NCI-H1092 (cell line): ENCODE measurements at regions not wholly inside any gene's neighbourhood (a gene's known extent, or its start where the extent isn't known, plus 50 kb on each side); places are given as distances from the start of the nearest gene placed in this dataset.
"Not testable (repeated sequence)": the region's sequence is repeated elsewhere in the genome, so short reads cannot be mapped to it uniquely, and the experiment has no call there.

Experiments
- DNase-seq: peaks from one replicate; lab custom pipeline; 2025; lab: John Stamatoyannopoulos, UW

DNA sequence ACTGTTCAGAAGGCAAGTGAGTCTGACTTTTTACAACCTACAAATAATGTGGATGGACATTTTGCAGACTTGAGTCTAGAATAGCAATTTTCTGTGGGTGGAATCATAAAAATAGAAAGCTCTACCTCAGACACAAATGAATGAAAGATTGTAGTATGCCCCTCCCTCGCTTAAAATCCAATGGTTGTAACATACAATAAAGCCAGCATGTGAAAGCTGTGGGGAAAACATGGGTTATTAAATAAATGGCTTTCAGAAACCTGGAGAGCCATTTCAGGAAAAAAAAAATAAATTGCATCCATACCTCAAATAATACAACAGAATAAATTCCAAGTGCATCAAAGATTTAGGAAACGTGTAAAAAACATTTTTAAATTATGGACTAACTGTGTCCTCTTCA, 123.1 kb upstream of the MON1B start:
- DNase-seq, result no peak

DNA sequence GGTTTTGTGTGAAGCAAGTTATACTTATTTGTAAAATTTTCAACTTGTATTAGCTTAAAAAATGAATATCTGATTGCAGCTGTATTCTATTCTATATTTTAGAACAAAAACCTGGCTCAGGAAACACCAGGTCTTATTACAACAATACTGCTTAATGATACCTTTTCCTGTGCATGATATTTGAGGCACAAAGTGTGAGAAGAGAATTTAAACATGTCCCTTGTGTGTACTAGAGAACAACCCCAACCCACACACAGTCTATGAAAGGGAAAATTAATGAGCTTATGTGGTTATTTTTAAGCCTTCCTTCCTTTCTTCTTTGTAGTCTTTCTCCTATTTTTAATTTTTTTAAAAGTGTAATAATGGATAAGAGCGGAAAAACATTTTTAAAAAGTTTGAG, 122.6 kb upstream of the MON1B start:
- no peak for DNase-seq

DNA sequence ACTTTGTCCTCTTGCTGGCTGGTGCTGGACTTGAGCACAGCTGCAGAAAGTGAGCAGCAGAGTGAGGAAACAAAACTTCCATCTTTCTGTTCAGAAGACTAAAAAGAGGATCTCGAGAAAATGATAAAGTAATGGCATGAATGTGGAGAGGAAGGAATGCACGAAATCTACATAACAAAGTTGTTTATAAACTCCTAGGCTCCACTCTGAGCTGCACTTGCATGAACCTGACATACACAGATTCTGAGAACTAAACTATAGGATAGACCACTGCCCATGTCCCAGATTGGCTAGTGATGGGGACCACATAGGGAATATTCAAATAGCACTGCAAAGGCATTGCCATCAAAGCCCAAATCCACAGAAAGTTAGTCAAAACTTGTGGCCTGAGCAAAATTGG, 121.1 kb upstream of the MON1B start:
- DNase-seq, result no peak

DNA sequence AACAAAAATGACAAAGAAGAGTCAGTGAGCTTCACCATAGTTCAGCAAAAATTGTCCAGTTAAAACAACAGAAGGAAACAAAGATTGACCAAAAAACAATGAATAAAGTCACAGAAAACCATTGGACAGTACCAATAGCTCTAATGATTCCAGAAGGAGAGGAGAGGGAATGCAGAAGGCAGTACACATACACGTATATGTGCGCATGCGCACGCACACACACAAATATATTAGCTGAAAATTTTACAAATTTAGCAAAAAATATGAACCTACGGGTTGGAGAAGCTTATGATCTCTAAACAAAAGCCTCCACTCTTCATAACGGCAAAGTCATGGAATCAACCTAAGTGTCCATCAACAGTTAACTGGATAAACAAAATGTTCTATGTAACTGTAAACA, 120.3 kb upstream of the MON1B start:
- DNase-seq, result no peak

DNA sequence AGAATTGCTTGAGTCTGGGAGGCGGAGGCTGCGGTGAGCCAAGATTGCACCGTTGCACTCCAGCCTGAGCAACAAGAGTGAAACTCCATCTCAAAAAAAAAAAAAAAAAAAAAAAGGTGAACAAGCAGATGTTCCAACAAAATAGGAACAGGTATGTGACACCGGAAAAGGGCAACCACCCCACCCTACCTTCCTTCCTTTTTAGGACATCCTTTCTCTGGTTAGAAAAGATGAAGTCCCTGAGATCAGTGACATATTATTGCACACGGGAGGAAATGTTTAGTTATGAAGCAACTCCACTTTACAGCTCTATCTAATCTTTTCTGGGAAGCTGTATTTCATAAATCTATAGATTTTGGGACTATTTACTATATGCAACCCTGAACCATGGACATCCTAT, 114.2 kb upstream of the MON1B start:
- DNase-seq, result no peak

DNA sequence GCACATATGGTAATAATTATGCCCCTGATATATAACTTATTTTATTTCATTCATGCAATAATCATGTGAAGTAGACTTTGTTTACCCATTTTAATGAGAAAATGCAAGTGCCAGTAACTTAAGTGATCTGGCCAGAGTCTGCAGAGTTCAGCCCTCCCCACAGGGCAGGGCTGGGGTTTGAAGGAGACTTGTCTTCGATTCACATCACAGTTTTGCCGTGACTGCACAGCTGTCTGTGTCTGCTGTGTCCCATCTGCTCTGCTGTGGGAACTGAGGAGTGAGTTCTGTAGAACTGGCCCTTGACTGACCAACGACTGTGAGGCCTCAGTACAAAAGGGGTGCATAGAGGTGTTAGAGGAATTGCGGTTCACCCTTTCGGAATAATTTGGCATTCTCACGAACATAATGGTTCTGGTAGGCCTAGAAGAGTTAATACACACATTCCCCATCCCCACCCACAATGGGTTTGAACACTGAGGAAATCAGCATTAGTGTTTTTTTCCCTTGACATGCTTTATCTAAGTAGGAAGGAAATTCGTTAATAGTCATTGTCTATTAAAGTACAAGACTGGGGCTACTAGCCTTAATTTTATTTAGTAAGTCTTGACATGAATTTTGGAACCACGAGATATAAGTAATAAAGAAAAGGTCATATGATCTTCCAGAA, 113.6 kb upstream of the MON1B start:
- no peak for DNase-seq

DNA sequence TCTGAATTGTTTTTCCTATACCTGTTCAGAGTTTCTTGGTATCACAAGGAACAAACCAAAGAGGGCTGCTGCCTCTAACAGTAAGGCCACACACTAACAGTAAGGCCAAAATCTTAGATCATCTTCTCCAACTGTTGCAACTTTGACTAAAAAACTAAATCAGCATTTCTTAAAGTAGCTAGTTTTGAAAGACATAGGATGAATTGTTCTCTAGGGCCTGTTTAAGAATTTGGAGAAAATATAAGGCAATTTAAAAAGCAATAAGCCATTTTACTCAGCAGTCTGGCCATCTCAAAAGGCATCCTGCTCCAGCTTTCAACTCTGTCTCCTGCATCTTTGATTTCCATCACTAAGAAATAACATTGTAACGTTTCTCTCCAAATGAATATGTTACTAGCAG, 105.0 kb upstream of the MON1B start:
- DNase-seq, result no peak

DNA sequence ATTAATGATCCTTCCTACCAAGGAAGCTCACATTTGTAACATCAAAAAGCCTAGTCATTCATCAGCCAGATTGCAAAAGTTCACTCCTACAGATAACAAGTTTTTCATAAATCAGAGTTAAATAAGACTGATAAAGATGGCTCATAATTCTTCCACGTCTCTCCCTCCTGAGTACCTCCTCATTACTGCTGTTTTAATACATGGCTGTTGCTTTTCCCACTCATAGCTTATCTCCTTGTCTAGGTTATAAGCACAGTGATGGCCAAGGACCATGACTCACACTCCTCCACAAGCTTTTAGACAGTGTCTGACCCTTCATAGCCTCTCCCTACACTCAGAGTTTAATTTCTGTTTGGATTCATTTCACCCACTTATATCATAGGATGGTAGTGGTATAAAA, 100.9 kb upstream of the MON1B start:
- no peak for DNase-seq

DNA sequence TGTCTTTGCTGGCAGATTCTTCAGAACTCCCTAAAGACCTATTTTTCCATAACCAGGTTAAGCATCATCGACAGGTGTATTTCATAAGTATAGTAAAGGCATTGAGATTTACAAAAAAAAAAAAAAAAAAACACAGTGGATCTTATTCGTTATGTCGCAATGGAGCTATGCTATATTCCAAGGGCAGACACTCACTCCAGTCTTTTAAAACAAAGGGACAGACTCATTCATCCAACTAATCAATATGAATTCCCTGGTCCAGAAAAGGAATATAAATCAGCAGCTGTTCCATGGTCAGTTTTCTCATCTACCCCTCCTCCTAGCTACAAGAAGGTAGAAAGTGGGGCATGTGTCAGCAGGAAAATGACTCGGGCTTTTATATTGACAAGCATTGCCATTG, 97.7 kb upstream of the MON1B start:
- no peak for DNase-seq

DNA sequence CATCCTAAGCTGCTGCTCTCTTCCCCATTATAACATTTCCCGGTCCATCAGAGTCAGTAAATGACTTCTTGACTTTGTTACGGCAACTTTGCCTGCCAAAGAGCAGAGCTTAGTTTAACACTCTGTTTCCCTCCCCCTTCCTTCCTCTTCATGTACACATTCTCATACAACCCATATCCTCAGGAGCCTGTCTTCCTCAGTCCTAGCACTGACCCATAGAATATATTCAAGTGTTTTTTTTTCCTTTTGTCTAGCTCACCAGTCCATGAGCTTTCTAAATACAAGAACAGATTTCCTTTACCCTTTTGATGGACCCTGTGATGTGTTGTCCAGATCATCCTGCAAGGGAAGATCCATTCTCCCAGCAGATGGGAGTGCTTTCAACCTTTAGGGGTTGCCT, 97.0 kb upstream of the MON1B start:
- DNase-seq, result no peak

DNA sequence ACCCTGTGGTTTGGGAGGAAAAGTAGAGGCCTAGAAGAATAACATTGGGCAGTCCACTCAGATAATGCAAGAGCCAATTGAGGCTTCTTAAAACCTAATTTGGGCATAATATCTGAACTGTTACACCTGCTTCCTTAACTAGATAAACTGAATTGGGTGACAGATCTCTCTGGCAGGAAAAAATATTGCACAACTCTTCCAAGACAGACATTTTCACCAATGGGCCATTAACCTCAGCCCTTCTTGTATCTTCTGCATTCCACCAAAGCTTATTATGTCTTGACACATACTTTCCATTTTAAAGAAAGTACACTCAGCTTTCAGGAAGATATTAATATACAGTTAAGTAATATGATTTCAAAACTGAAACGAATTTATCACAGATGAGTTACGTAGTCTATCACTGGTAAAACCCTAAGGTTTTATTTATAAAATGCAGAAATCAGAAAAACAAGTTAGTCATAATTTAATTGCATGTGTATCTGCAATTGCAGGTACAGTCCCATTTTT, 79.9 kb upstream of the MON1B start:
- no peak for DNase-seq

DNA sequence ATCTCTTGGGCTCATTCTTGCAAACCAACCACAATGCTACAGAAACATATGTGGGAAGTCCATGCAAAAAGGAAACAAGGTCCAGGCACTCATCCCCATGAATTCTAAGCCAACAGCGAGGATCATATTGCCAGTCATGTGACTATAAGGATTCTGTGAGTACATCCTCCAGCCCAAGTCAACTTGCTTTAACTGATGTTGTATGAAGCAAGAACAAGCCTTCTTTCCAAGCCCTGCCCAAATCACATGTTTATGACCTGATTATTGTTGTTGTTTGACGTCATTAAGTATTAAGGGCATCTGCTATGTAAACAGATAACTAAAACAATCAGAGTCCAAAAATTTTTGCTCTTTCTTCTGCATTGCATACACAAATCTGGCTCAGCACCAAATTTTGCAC, 78.2 kb upstream of the MON1B start:
- DNase-seq, result no peak

DNA sequence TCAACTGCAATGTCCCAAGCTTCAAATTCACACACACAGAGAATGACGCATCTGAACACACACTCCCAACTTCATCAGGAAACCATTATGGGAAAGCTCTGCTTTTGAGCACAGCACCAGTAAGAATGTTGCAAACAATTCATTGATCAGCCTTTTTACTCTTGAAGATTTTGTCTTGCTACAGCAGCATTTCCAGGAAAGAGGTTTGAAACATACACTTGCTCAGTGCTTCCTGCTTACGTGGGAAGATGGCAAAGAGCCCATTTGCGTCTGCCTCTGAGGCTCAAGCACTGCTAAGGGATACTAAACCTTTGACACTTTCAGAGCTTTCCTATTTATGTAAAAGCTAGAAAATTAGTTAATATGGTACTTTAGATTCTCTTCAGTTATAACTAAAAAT, 77.2 kb upstream of the MON1B start:
- no peak for DNase-seq

DNA sequence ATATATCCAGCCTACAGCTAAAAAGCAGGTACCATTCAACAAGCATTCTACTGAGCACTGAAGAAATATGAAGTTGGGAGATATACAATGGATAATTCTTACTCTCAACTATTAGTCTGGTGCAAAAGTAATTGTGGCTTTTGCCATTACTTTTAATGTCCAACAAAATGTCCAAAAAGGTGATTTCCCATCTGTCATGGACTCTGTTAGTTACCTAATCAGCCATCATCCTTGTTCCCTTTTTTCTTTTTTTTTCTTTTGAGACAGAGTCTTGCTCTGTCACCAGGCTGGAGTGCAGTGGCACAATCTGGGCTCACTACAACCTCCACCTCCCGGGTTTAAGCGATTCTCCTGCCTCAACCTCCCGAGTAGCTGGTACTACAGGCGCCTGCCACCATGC, 76.6 kb upstream of the MON1B start:
- not testable (repeated sequence) for DNase-seq

DNA sequence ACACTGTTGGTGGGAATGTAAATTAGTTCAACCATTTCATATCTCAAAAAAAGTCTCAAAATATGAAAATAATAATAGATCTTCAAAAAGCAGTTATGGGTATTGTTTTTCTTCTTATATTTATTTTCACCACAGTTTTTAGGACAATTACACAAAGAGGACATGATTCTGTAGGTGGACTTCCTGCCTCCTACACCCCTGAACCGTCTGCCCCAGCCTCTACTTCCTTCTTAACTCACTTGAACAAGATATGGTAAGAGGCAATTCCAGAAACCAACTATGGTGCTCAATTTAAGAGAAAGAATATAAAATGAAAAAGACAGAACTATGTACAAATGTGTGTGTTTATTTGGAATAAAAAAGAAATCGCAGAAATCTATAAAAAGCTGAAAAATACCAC, 74.1 kb upstream of the MON1B start:
- no peak for DNase-seq

DNA sequence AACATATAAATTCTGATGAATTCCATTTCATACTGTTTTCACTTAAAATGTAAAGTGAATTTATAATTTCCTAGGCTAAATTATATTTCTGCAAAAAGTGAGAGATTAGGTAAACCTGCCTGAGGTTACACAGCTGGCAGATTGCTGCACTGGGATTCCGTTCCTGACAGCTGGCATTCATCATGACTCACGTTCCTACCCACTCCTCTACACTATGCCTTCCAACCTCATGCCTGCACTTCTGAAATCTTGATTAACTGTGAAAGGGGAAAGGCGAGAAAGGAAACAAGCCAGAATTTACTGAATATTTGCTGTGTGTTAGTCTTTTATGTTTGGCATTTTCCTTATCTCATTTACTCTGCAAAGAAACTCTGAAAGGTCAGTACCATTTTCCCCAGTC, 73.3 kb upstream of the MON1B start:
- no peak for DNase-seq

DNA sequence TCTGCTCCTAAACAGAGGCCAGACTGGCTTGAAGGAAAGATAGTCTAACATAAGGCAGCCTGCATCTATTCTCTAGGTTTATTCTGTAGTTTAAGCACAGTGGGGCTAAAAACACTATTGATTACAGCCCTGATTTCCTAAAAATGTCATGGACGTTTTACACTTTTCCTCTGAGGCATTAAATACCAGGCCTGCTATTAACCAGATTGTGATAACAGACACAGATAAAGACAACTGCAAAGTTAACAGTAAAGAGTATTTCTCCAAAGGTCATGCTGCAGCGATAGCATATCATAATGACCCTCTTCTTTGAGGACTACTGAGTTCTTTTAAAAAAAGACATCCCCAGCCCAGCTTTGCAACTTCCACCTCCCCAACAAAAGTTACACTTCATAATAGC, 59.6 kb upstream of the MON1B start:
- DNase-seq, result no peak

DNA sequence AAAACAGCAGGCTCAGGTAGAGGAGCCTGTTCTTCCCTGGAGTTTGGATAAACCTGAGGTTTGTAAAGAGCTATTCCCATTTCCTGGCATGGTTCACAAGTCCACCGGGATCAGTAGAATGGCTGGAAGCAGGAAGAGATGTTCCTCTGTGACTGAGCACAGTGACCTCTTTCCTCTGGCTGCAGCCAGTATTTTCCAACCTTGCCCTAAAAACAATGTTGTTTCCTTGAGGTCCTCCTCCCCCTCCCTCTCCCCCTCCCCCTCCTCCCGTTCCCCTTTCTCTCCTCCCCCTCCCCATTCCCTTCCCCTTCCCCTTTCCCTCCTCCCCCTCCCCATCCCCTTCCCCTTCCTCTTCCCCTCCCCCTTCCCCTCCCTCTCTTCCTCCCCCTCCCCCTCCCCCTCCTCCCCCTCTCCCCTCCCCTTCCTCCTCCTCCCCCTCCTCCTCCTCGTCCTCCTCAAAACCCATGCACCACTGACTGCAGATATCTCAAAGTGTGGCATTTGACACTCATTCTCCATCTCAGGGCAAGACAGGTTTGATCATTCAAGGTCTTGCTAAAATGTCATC, 58.9 kb upstream of the MON1B start:
- DNase-seq, result no peak

DNA sequence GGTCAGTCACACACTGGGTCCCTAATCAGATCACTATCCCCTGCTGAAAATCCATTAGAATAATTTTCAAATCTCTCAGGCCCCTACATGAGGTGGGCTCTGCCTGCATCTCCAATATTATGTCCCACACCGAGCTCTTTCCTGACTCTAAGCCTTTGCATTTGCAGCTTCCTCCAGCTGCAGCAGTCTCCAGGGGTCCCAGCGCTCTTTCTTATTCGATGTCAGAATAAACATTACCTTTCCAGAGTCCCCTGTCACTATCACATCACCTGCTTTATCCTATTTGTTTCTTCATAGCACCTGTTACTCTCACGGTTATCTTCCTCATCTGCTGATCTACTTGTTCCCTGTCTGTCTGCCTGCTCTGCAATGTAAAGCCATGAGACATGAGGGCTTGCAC, 57.3 kb upstream of the MON1B start:
- no peak for DNase-seq

DNA sequence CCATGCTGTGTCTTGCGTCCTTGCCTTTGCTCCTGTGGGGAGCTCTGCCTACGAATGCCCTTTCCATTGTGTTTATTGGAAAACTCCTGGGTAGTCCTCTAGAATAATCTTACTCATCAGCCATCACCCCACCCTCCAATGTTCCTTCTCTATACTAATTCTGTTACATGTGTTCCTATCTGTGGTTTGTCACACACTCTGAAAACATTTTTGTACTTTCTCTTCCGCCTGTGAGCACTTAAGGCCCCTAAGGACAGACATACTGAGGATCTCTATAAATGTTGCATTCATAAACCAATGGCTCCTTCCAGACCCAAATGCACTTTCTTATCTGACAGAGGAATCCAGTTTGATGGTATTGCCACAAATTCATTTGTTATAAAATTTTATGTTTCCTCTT, 53.9 kb upstream of the MON1B start:
- DNase-seq, result no peak
